WI38 (cell line): ENCODE measurements at regions not wholly inside any gene's neighbourhood (a gene's known extent, or its start where the extent isn't known, plus 50 kb on each side); places are given as distances from the start of the nearest gene placed in this dataset.

Experiments used
- H3K4me3 ChIP-seq: 2 replicates; pipeline ENCODE4 v1.5.1; 2011; ENCODE audit warnings: low read depth, mild to moderate bottlenecking, control low read depth, low read length
- CTCF ChIP-seq: IDR thresholded peaks from 2 replicates; pipeline ENCODE4 v1.5.1; 2012; ENCODE audit warnings: low read depth, mild to moderate bottlenecking, control low read depth, low read length

GRCh38 chr10:107433605-107434004, 269.1 kb upstream of the SORCS1 start:
- no peak for TF ChIP-seq CTCF
- H3K4me3 ChIP-seq: no peak overlapping the region

GRCh38 chr10:107430446-107430845, 265.9 kb upstream of the SORCS1 start:
- H3K4me3 ChIP-seq: no peak overlapping the region
- TF ChIP-seq CTCF: no peak

- H3K4me3 ChIP-seq: no peak overlapping the region
- no peak for TF ChIP-seq CTCF
These were observed 262.5 kb upstream of the SORCS1 start for GRCh38 chr10:107427016-107427415.

- no peak for TF ChIP-seq CTCF
- H3K4me3 ChIP-seq: no peak overlapping the region
These were observed 261.5 kb upstream of the SORCS1 start for GRCh38 chr10:107425931-107426553.

- H3K4me3 ChIP-seq: no peak overlapping the region
- TF ChIP-seq CTCF: no peak
These were observed 260.1 kb upstream of the SORCS1 start for GRCh38 chr10:107424628-107425027.

- H3K4me3 ChIP-seq: no peak overlapping the region
- no peak for TF ChIP-seq CTCF
These were observed 259.4 kb upstream of the SORCS1 start for GRCh38 chr10:107423903-107424302.

GRCh38 chr10:107422681-107423080, 258.2 kb upstream of the SORCS1 start:
- H3K4me3 ChIP-seq: no peak overlapping the region
- TF ChIP-seq CTCF: no peak
